Panc1 (cell line): ENCODE measurements at regions not wholly inside any gene's neighbourhood (a gene's known extent, or its start where the extent isn't known, plus 50 kb on each side); places are given as distances from the start of the nearest gene placed in this dataset.

Experiments used
- ATAC-seq: fragments of 200-7000 bp; cut with Tn5 transposase; 2 replicates; pipeline ENCODE4 v1.9.1; 2020; ENCODE audit warnings: mild to moderate bottlenecking, moderate library complexity
- BruUV-seq: library from RNA; stranded (reverse); fragments of 400-500 nt; replicated peaks from 2 replicates; lab custom pipeline; 2021; lab: Mats Ljungman, UMichigan
- CTCF ChIA-PET: fragments of 300-600 bp; sonication (Branson Sonifier 250); formaldehyde crosslinking; loops from one replicate; lab custom pipeline; 2022; ENCODE audit warnings: antibody characterized with exemption; lab: Charles Lee
- POLR2A ChIA-PET: fragments of 300-600 bp; sonication (Branson Sonifier 250); formaldehyde crosslinking; loops from one replicate; lab custom pipeline; 2022; ENCODE audit warnings: antibody characterized with exemption; lab: Charles Lee
- DNase-seq: peaks from one replicate; pipeline ENCODE4 v3.0.0-alpha.2; 2010; ENCODE audit warnings: low read depth, low spot score
- H3K27ac ChIP-seq: 2 replicates; pipeline ENCODE4 v1.5.1; 2011; ENCODE audit warnings: mild to moderate bottlenecking, low read length, inconsistent platforms
- H3K27me3 ChIP-seq: fragments of 200-500 bp; sonication (Bioruptor generic); 2 replicates; pipeline ENCODE4 v1.6.0; 2014; ENCODE audit warnings: low read length, inconsistent platforms; ENCODE audit not compliant: control insufficient read depth, insufficient read depth
- H3K36me3 ChIP-seq: fragments of 200-500 bp; sonication (Bioruptor generic); 2 replicates; pipeline ENCODE4 v1.5.1; 2014; ENCODE audit warnings: inconsistent platforms, mild to moderate bottlenecking, low read length, moderate library complexity; ENCODE audit not compliant: control insufficient read depth, insufficient read depth
- H3K4me1 ChIP-seq: 2 replicates; pipeline ENCODE4 v1.5.1; 2011; ENCODE audit warnings: inconsistent platforms, mild to moderate bottlenecking, low read length, moderate library complexity; ENCODE audit not compliant: control insufficient read depth, insufficient read depth
- H3K4me3 ChIP-seq, 2 experiments: 2 replicates each; pipeline ENCODE4 v1.5.1; 2011 to 2012; ENCODE audit warnings: low read depth in 2 of 2, low read length in 2 of 2, mild to moderate bottlenecking in 2 of 2, inconsistent platforms in 1 of 2, moderate library complexity in 1 of 2
- H3K9me3 ChIP-seq: fragments of 200-500 bp; sonication (Bioruptor generic); 2 replicates; pipeline ENCODE4 v1.5.1; 2014; ENCODE audit warnings: low read depth, mild to moderate bottlenecking, inconsistent platforms, low read length, moderate library complexity; ENCODE audit not compliant: control insufficient read depth, insufficient read depth
- POLR2AphosphoS5 ChIP-seq: IDR thresholded peaks from 2 replicates; pipeline ENCODE4 v1.6.1; 2012; ENCODE audit warnings: mild to moderate bottlenecking, low read depth, low read length, moderate library complexity
- REST ChIP-seq, 2 experiments: IDR thresholded peaks; 2 replicates each; pipeline ENCODE4 v1.6.1; 2011 to 2012; ENCODE audit warnings: low read depth in 2 of 2, control low read depth in 1 of 2, low read length in 1 of 2, mild to moderate bottlenecking in 1 of 2, moderate library complexity in 1 of 2; ENCODE audit not compliant: insufficient read depth in 1 of 2
- SIN3A ChIP-seq: IDR thresholded peaks from 2 replicates; pipeline ENCODE4 v1.6.1; 2012; ENCODE audit warnings: low read depth, mild to moderate bottlenecking, low read length, moderate library complexity, borderline replicate concordance; ENCODE audit not compliant: insufficient read depth
- TCF7L2 ChIP-seq: IDR thresholded peaks from 2 replicates; pipeline ENCODE4 v1.6.1; 2011; ENCODE audit warnings: mild to moderate bottlenecking, low read depth, low read length, inconsistent platforms
- in situ Hi-C: cut with HindIII; loops from 2 replicates; pipeline ENCODE4 v1.10.0; 2016; ENCODE audit warnings: low sequenced_read_pairs, low pct_unique_long_range_greater_than_20kb
- intact Hi-C: fragments of 100-400 bp; cut with micrococcal nuclease; formaldehyde crosslinking; loops from one replicate; pipeline ENCODE4 v1.10.0; 2022; ENCODE audit not compliant: unreplicated experiment
- TF ChIP-seq, protein P1 (sequence below): fragments of 450-650 bp; IDR thresholded peaks from 2 replicates; pipeline ENCODE4 v1.5.1; 2017; ENCODE audit warnings: mild to moderate bottlenecking

DNA sequence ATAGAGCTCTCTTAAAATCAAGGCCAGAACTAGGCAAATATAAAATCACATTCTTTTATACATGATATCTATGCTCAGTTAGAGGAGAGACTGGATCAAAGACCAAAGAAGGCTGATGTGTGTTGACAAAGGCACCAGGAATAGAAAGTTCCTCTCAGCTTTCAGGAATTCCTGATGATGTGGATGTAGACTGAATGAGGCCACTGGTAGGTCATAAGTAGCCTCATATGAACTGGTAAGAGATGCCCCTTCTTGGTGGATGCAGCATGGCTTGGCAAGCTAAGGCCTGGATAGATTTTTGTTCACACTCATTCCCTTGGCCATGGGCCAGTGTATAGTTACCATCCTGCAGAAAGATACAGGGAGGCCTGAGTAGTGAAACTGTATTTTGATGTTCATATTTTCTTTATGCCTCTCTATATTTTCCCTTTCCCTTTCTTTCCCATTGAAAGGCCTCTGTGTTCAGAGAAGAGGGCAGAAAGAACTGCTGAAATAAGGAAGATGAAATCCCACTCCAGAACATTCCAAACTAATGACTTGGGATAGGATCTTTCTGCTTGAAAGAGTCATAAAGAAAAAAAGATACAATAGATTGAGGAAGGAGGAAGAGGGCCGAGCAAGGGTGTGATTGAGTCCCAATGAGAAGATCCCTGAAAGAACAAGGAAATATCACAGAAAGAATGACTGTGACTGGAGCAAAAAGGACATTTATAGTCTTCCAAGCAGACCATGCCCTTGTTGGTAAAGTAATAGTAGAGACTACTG lies 2182.7 kb upstream of the PIK3C3 start:
- no TSS peak for BruUV-seq
- no peak for ATAC-seq
- CTCF ChIA-PET, result no interaction called here

GRCh38 chr18:39770399-39770798 lies 2184.6 kb upstream of the PIK3C3 start:
- Histone ChIP-seq H3K4me3 (no peak overlapping the region), H3K9me3 (no peaks in the 10 kb centered on the region), H3K27ac (no peak overlapping the region), H3K36me3 (no peaks in the 10 kb centered on the region), H3K4me1 (no peaks in the 10 kb centered on the region), H3K27me3 (no peaks in the 10 kb centered on the region)
- intact Hi-C loops, result no loop called here
- CTCF ChIA-PET, result no interaction called here
- ATAC-seq, result no peak
- in situ Hi-C loops, result no loop called here
- BruUV-seq, result no TSS peak
- POLR2A ChIA-PET, result no interaction called here
- TF ChIP-seq TCF7L2, result no peak
- TF ChIP-seq POLR2AphosphoS5, result no peak
- no peak for TF ChIP-seq REST (IDR thresholded peaks at IDR 0.05; ENCODE audit: insufficient read depth in 1 of 2, low read depth in 2 of 2, low read length in 1 of 2)
- TF ChIP-seq, protein P1, sequence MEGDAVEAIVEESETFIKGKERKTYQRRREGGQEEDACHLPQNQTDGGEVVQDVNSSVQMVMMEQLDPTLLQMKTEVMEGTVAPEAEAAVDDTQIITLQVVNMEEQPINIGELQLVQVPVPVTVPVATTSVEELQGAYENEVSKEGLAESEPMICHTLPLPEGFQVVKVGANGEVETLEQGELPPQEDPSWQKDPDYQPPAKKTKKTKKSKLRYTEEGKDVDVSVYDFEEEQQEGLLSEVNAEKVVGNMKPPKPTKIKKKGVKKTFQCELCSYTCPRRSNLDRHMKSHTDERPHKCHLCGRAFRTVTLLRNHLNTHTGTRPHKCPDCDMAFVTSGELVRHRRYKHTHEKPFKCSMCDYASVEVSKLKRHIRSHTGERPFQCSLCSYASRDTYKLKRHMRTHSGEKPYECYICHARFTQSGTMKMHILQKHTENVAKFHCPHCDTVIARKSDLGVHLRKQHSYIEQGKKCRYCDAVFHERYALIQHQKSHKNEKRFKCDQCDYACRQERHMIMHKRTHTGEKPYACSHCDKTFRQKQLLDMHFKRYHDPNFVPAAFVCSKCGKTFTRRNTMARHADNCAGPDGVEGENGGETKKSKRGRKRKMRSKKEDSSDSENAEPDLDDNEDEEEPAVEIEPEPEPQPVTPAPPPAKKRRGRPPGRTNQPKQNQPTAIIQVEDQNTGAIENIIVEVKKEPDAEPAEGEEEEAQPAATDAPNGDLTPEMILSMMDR, result no peak
- no peak for TF ChIP-seq SIN3A
- no peak for DNase-seq

More for the DNA sequence above, 2182.7 kb upstream of the PIK3C3 start:
- H3K27ac ChIP-seq, result no peak overlapping the region
- H3K4me1 ChIP-seq, result no peaks in the 10 kb centered on the region
- no peak overlapping the region for H3K4me3 ChIP-seq
- POLR2A ChIA-PET, result no interaction called here
- no peaks in the 10 kb centered on the region for H3K9me3 ChIP-seq
- in situ Hi-C loops (no loop called here), intact Hi-C loops (no loop called here)
- no peaks in the 10 kb centered on the region for H3K36me3 ChIP-seq
- DNase-seq, result no peak
- TF ChIP-seq POLR2AphosphoS5 (no peak), REST (IDR thresholded peaks at IDR 0.05; ENCODE audit: insufficient read depth in 1 of 2, low read depth in 2 of 2, low read length in 1 of 2) (no peak), SIN3A (no peak), TCF7L2 (no peak)
- TF ChIP-seq, protein P1, result no peak
- H3K27me3 ChIP-seq, result no peaks in the 10 kb centered on the region
